Thyroid gland (tissue), 4 donors: ENCODE measurements at regions not wholly inside any gene's neighbourhood (a gene's known extent, or its start where the extent isn't known, plus 50 kb on each side); places are given as distances from the start of the nearest gene placed in this dataset.

Experiments used
- POLR2A ChIP-seq, 2 donors: fragments of 450-650 bp; IDR thresholded peaks; one replicate each; pipeline ENCODE4 v1.6.1; 2017; ENCODE audit warnings: antibody characterized with exemption in 2 of 2, mild to moderate bottlenecking in 2 of 2, moderate library complexity in 1 of 2
- TF ChIP-seq, protein P1 (sequence below), 6 experiments: fragments of 200-600 bp in 3 of 6; fragments of 450-650 bp in 3 of 6; sonication (generic) in 3 of 6; IDR thresholded peaks; one replicate each; pipeline ENCODE4 v1.5.1; 2016 to 2019; ENCODE audit warnings: antibody characterized with exemption in 6 of 6, mild to moderate bottlenecking in 2 of 6, inconsistent platforms in 1 of 6, moderate library complexity in 1 of 6

DNA sequence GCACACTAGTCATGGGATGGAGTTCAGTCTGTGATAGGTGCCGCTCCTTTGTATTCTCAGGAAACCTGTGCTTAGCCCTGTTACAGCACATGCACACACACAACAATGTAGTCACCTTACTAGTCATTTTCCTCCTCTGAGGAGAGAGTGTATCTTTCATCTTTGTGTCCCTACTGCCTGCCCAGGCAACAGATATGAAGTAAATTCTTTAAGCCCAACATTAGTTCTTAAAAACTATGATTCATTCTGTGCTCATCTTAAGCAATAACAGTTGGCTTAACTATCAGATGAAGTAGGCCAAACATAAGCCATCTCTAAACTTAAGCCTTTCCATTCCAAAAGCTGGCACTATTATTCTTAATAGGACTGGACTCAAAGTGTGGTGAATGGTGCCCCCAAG, 186.5 kb downstream of the LNPK start:
- TF ChIP-seq, protein P1, sequence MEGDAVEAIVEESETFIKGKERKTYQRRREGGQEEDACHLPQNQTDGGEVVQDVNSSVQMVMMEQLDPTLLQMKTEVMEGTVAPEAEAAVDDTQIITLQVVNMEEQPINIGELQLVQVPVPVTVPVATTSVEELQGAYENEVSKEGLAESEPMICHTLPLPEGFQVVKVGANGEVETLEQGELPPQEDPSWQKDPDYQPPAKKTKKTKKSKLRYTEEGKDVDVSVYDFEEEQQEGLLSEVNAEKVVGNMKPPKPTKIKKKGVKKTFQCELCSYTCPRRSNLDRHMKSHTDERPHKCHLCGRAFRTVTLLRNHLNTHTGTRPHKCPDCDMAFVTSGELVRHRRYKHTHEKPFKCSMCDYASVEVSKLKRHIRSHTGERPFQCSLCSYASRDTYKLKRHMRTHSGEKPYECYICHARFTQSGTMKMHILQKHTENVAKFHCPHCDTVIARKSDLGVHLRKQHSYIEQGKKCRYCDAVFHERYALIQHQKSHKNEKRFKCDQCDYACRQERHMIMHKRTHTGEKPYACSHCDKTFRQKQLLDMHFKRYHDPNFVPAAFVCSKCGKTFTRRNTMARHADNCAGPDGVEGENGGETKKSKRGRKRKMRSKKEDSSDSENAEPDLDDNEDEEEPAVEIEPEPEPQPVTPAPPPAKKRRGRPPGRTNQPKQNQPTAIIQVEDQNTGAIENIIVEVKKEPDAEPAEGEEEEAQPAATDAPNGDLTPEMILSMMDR (IDR thresholded peaks at IDR 0.05): no peak
- no peak for TF ChIP-seq POLR2A (IDR thresholded peaks at IDR 0.05)
